GM12875 (cell line): ENCODE measurements at regions not wholly inside any gene's neighbourhood (a gene's known extent, or its start where the extent isn't known, plus 50 kb on each side); places are given as distances from the start of the nearest gene placed in this dataset.

Experiments
- H3K4me3 ChIP-seq: one replicate; pipeline ENCODE4 v1.5.1; 2011; ENCODE audit warnings: low read depth, low read length, control low read depth
- TF ChIP-seq, protein P1 (sequence below): IDR thresholded peaks from 2 replicates; pipeline ENCODE4 v1.5.1; 2011; ENCODE audit warnings: low read depth, mild to moderate bottlenecking, control low read depth, inconsistent platforms, low read length, moderate library complexity, borderline replicate concordance; ENCODE audit not compliant: insufficient read depth

DNA sequence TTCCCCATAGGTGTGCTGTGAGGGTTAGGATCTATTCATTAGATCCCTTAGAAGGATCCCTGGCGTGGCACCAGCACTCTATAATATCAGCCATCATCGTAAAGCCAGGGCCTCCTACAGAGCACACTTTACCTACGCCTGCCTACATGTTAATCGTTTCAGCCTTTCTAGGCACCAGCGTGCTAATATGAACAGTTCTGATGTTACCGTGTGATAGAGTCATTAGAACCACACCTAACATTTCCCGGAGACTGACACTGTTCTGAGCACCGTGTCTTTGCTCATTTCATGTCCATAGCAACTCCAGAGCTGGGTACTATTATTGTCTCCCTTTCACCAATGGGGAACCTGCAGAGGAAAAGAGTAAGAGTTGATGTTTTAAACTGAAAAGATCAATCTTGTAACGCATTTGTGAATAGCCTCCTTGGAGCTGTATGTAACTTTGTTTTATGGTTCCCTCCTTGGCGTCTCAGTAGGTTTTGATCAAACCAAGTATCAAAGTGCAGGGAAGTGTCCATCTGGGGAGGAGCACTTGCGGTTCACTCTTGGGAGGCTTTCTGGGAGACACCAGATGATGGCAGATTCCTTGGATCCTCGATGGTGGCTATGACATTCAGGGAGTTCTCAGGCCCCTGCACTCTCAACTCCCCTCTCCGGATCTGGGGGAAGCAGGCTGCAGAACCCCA lies 73.8 kb upstream of the KCNG1 start:
- TF ChIP-seq, protein P1, sequence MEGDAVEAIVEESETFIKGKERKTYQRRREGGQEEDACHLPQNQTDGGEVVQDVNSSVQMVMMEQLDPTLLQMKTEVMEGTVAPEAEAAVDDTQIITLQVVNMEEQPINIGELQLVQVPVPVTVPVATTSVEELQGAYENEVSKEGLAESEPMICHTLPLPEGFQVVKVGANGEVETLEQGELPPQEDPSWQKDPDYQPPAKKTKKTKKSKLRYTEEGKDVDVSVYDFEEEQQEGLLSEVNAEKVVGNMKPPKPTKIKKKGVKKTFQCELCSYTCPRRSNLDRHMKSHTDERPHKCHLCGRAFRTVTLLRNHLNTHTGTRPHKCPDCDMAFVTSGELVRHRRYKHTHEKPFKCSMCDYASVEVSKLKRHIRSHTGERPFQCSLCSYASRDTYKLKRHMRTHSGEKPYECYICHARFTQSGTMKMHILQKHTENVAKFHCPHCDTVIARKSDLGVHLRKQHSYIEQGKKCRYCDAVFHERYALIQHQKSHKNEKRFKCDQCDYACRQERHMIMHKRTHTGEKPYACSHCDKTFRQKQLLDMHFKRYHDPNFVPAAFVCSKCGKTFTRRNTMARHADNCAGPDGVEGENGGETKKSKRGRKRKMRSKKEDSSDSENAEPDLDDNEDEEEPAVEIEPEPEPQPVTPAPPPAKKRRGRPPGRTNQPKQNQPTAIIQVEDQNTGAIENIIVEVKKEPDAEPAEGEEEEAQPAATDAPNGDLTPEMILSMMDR, result no peak
- H3K4me3 ChIP-seq, result no peak overlapping the region

DNA sequence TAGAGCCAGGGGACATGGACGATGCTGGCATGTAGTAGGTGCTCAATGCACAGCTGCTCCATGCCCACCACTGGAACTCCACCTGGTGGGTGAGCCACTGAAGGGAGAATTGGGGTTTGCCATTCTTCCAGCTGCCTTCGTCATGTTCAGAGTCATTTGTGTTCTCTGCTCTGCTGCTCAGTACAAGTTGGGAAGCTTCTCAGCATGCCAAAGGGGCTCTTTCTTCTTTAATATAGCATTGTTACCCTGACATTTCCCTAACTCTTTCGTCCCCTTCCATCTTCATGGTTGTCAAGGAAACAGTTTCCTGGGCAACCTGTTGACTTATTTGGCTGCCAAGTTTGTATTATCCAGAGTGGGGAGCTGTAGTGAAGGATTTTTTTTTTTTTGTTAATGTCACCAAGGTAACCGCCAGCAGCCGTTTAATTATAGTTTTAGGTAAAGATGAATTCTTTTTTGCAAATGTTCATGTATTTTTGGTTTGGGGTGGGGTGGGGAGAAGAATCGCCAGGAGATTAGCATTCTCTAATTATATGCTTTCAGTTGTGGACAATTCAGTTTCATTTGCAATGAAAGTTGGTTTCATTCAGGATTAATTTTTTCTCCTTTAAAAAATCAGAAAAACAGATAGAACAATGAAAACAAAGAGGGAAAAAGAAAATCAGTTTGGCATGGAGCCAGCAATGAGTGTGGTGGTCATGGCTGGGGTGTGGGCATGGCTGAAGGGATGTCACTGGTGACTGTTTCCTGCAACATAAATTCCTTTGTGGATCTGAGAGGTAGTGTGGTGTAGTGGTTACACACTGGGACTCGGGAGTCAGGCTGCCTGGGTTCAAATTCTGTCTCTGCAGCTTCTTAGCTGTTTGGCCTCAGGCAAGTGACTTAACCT lies 73.0 kb upstream of the KCNG1 start:
- TF ChIP-seq, protein P1, result no peak
- H3K4me3 ChIP-seq, result no peak overlapping the region

DNA sequence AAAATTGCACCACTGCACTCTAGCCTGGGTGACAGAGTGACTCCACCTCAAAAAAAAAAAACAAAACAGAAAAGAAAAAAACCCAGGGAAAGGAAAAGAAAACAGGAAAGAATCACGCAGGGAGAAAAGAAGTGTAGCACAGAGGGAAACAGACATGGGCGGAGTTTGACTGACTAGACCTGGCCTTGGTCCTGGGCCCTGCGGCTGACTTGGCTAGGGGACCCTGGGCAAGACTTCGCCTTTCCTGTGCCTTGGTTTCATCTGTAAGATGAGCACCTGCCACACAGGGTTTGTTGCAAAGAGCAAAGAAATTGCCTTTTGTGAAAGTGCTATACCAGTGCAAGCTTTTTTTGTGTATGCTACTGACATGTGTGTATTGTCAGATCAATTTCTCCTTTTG lies 71.3 kb upstream of the KCNG1 start:
- TF ChIP-seq, protein P1, result no peak
- no peak overlapping the region for H3K4me3 ChIP-seq

DNA sequence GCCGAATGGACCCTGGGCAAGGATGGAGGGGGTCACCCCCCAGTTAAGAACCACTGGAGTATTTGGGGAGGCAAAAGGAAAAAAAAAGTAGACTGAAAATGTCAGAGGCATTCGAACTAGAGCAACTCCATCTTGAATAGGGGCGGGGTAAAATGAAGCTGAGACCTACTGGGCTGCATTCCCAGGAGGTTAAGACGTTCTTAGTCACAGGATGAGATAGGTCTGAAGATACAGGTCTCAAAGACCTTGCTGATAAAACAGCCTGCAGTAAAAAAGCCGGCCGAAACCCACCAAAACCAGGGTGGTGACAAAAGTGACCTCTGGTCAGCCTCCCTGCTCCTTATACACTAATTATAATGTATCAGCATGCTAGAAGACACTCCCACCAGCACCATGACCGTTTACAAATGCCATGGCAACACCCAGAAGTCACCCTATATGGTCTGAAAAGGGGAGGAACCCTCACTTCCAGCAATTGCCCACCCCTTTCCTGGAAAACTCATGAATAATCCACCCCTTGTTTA lies 70.4 kb upstream of the KCNG1 start:
- TF ChIP-seq, protein P1, result no peak
- no peak overlapping the region for H3K4me3 ChIP-seq

DNA sequence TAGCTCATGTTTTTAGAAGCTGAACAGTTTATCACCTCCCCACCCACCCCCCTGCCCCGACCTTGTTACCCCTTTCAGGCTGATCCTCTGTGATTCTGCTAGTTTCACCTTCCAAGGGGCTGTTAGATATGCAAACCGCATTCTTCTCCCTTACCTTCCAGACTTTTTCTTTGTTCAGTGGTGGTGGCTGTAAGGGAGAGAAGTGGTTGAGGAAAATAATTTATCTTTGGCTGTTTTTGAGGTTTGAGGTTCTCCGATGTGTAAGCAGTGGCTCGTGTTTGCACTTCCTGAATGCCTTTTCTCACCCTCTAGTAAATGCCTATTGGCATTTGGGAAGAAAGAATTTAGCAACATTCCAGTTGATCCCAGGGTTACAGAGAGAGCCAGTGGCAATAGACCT lies 69.4 kb upstream of the KCNG1 start:
- TF ChIP-seq, protein P1, result no peak
- H3K4me3 ChIP-seq, result no peak overlapping the region

DNA sequence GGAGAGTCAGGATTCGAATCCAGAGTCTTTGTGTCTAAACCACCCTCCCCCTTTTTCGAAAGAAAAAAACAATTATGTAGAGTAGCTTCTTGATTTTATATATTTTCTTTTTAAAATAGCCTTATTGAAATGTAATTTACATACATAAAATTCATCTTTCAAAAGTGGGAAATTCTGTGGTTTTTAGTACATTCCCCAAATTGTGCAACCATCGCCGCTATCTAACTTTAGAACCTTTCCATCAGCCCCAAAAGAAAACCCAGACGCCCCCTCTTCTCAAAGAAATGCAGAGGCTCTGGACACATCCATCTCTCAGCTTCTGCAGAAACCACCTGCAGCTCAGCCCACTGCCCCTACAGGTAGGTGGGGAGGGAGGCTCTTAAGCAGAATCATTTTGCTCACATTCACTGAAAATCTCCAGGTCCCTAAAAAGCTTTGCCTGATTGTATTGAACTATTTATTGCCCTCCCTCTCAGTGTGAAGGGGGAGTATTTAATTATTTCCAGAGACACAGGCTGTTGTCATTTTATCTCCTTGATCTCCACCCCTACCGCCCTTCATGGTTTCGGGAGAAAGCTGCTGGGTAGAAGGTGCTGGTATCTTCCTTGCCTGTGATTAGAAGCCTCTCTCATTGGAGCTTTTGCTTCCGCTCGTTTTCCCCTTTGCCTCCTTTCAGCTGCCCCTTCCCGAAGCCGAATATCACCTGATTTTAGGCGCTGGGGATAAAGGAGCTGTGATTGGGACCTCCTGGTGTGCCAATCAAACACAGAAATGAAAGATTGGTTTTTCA lies 68.7 kb upstream of the KCNG1 start:
- H3K4me3 ChIP-seq, result no peak overlapping the region
- TF ChIP-seq, protein P1, result no peak
